ENCODE measurements at regions not wholly inside any gene's neighbourhood (a gene's known extent, or its start where the extent isn't known, plus 50 kb on each side); places are given as distances from the start of the nearest gene placed in this dataset.

- no peaks in the 10 kb centered on the region for H3K4me1 ChIP-seq (ENCODE audit: control insufficient read depth, insufficient read depth, low read length)
- H3K4me3 ChIP-seq (ENCODE audit: low read length in 2 of 2): no peak overlapping the region
- no peak overlapping the region for H3K27ac ChIP-seq (ENCODE audit: low read length)
These were observed 550.3 kb upstream of the LRRTM1 start for GRCh38 chr2:80854831-80855230.

GRCh38 chr2:80852808-80853139, 548.2 kb upstream of the LRRTM1 start:
- H3K27ac ChIP-seq (ENCODE audit: low read length): no peak overlapping the region
- no peaks in the 10 kb centered on the region for H3K4me1 ChIP-seq (ENCODE audit: control insufficient read depth, insufficient read depth, low read length)

More at GRCh38 chr2:80854831-80855230, 550.3 kb upstream of the LRRTM1 start:
- H3K9ac ChIP-seq (ENCODE audit: low read length in 2 of 2): no peak overlapping the region
- no peaks in the 10 kb centered on the region for H3K27me3 ChIP-seq (ENCODE audit: control insufficient read depth in 1 of 2, insufficient read depth in 2 of 2, low read length in 2 of 2)
- H3K9me3 ChIP-seq (ENCODE audit: control insufficient read depth in 2 of 2, low read length in 2 of 2): no peaks in the 10 kb centered on the region
- no peaks in the 10 kb centered on the region for H3K36me3 ChIP-seq (ENCODE audit: control insufficient read depth in 2 of 2, insufficient read depth in 2 of 2, low read length in 2 of 2)

DNA sequence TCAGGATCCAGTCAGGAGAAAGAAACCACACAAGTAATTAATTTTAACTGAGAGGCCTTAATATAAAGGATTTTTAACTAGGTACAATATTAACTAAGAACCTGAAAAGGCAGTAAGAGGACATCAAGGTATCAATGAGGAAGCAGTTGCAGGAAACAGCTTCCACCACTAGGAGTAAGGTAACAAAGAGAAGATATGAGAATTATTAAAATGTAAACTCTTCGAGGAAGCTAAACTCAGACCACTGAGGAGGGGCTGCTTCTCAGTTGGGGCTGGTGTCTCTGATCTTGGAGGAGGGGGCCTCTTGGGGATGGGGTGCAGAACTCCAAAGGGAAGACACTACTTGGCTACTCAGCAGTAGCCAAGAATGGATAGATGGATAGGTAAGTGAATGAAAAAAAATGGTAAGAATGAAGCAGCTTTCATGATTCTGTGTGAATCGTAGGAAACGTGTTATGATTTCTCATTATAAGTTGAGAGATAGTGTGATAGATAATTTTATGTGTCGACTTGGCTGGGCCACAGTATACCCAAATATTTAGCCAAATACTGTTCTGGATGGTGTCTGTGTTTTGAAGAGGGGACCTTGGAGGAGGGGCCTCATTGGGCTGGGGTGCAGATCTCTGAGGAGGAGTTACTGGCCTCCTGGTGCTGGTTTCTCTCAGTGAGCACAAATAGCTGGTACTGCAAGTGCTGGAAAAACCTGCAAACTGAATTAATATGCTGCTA, 547.7 kb upstream of the LRRTM1 start:
- no peaks in the 10 kb centered on the region for H3K9me3 ChIP-seq (ENCODE audit: control insufficient read depth in 2 of 2, low read length in 2 of 2)
- no peak overlapping the region for H3K4me3 ChIP-seq (ENCODE audit: low read length in 2 of 2)
- no peaks in the 10 kb centered on the region for H3K4me1 ChIP-seq (ENCODE audit: control insufficient read depth, insufficient read depth, low read length)
- no peaks in the 10 kb centered on the region for H3K27me3 ChIP-seq (ENCODE audit: control insufficient read depth in 1 of 2, insufficient read depth in 2 of 2, low read length in 2 of 2)
- H3K27ac ChIP-seq (ENCODE audit: low read length): no peak overlapping the region
- no peak overlapping the region for H3K9ac ChIP-seq (ENCODE audit: low read length in 2 of 2)
- no peaks in the 10 kb centered on the region for H3K36me3 ChIP-seq (ENCODE audit: control insufficient read depth in 2 of 2, insufficient read depth in 2 of 2, low read length in 2 of 2)

More at GRCh38 chr2:80852808-80853139, 548.2 kb upstream of the LRRTM1 start:
- Histone ChIP-seq H3K36me3 (ENCODE audit: control insufficient read depth in 2 of 2, insufficient read depth in 2 of 2, low read length in 2 of 2) (no peaks in the 10 kb centered on the region), H3K27me3 (ENCODE audit: control insufficient read depth in 1 of 2, insufficient read depth in 2 of 2, low read length in 2 of 2) (no peaks in the 10 kb centered on the region), H3K9ac (ENCODE audit: low read length in 2 of 2) (no peak overlapping the region), H3K4me3 (ENCODE audit: low read length in 2 of 2) (no peak overlapping the region), H3K9me3 (ENCODE audit: control insufficient read depth in 2 of 2, low read length in 2 of 2) (no peaks in the 10 kb centered on the region)

DNA sequence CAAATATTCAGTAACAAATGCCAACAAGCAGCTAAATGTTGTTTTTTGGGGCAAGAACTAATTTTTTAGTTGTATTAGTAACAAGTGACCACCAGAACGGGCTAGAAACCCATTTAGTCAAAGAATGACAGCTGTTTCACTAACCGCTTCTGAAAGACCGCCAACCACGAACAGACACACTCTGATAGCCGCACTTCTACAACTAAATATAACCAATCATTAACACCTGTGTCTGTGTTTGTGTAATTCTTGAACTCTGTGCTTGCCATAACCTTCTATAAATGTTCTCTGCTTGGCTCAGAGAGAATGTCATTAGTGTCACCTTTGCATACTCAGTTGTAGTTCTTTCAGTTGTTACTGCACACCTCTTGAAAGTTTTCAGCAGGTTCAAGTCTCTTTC, 526.3 kb upstream of the LRRTM1 start:
- Histone ChIP-seq H3K9me3 (ENCODE audit: control insufficient read depth in 2 of 2, low read length in 2 of 2) (no peaks in the 10 kb centered on the region), H3K36me3 (ENCODE audit: control insufficient read depth in 2 of 2, insufficient read depth in 2 of 2, low read length in 2 of 2) (no peaks in the 10 kb centered on the region), H3K27me3 (ENCODE audit: control insufficient read depth in 1 of 2, insufficient read depth in 2 of 2, low read length in 2 of 2) (no peaks in the 10 kb centered on the region), H3K4me1 (ENCODE audit: control insufficient read depth, insufficient read depth, low read length) (no peaks in the 10 kb centered on the region), H3K9ac (ENCODE audit: low read length in 2 of 2) (no peak overlapping the region), H3K27ac (ENCODE audit: low read length) (no peak overlapping the region), H3K4me3 (ENCODE audit: low read length in 2 of 2) (no peak overlapping the region)

GRCh38 chr2:80822999-80823398, 518.4 kb upstream of the LRRTM1 start:
- no peak overlapping the region for H3K27ac ChIP-seq (ENCODE audit: low read length)
- H3K9me3 ChIP-seq (ENCODE audit: control insufficient read depth in 2 of 2, low read length in 2 of 2): peaks cover 0 to 7% of the 10 kb centered on the region in 2 donors
- no peaks in the 10 kb centered on the region for H3K4me1 ChIP-seq (ENCODE audit: control insufficient read depth, insufficient read depth, low read length)
- no peaks in the 10 kb centered on the region for H3K27me3 ChIP-seq (ENCODE audit: control insufficient read depth in 1 of 2, insufficient read depth in 2 of 2, low read length in 2 of 2)
- no peaks in the 10 kb centered on the region for H3K36me3 ChIP-seq (ENCODE audit: control insufficient read depth in 2 of 2, insufficient read depth in 2 of 2, low read length in 2 of 2)
- no peak overlapping the region for H3K9ac ChIP-seq (ENCODE audit: low read length in 2 of 2)
- H3K4me3 ChIP-seq (ENCODE audit: low read length in 2 of 2): no peak overlapping the region

- Histone ChIP-seq H3K27me3 (ENCODE audit: control insufficient read depth in 1 of 2, insufficient read depth in 2 of 2, low read length in 2 of 2) (no peaks in the 10 kb centered on the region), H3K9me3 (ENCODE audit: control insufficient read depth in 2 of 2, low read length in 2 of 2) (peaks cover 0 to 3% of the 10 kb centered on the region in 2 donors), H3K4me1 (ENCODE audit: control insufficient read depth, insufficient read depth, low read length) (no peaks in the 10 kb centered on the region), H3K9ac (ENCODE audit: low read length in 2 of 2) (no peak overlapping the region), H3K4me3 (ENCODE audit: low read length in 2 of 2) (no peak overlapping the region), H3K27ac (ENCODE audit: low read length) (no peak overlapping the region), H3K36me3 (ENCODE audit: control insufficient read depth in 2 of 2, insufficient read depth in 2 of 2, low read length in 2 of 2) (no peaks in the 10 kb centered on the region)
These were observed 510.7 kb upstream of the LRRTM1 start for GRCh38 chr2:80815259-80815658.

- Histone ChIP-seq H3K36me3 (ENCODE audit: control insufficient read depth in 2 of 2, insufficient read depth in 2 of 2, low read length in 2 of 2) (no peaks in the 10 kb centered on the region), H3K4me1 (ENCODE audit: control insufficient read depth, insufficient read depth, low read length) (no peaks in the 10 kb centered on the region), H3K9me3 (ENCODE audit: control insufficient read depth in 2 of 2, low read length in 2 of 2) (no peaks in the 10 kb centered on the region), H3K4me3 (ENCODE audit: low read length in 2 of 2) (no peak overlapping the region), H3K9ac (ENCODE audit: low read length in 2 of 2) (no peak overlapping the region), H3K27ac (ENCODE audit: low read length) (no peak overlapping the region), H3K27me3 (ENCODE audit: control insufficient read depth in 1 of 2, insufficient read depth in 2 of 2, low read length in 2 of 2) (no peaks in the 10 kb centered on the region)
These were observed 482.0 kb upstream of the LRRTM1 start for GRCh38 chr2:80786584-80786983.

DNA sequence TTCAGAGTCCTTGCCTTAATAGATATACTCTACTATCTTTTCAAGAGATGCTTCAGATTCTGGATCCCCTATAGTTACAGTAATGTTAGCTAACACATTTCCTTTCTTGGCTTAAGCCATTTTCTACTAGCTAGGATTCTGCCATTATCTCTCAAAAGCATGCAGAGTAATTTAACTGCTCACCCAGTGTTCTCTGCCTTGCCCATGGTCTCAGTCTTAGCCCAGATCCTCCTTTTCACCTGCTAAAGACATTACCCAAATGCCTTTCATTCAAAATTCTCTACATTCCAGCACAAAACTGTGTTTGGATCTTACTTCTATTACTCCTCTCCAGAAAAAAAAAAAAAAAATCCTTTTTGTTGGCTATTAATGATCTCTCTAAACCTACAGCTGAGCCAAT, 474.2 kb upstream of the LRRTM1 start:
- no peaks in the 10 kb centered on the region for H3K4me1 ChIP-seq (ENCODE audit: control insufficient read depth, insufficient read depth, low read length)
- H3K4me3 ChIP-seq (ENCODE audit: low read length in 2 of 2): no peak overlapping the region
- no peaks in the 10 kb centered on the region for H3K36me3 ChIP-seq (ENCODE audit: control insufficient read depth in 2 of 2, insufficient read depth in 2 of 2, low read length in 2 of 2)
- H3K27ac ChIP-seq (ENCODE audit: low read length): no peak overlapping the region
- no peaks in the 10 kb centered on the region for H3K9me3 ChIP-seq (ENCODE audit: control insufficient read depth in 2 of 2, low read length in 2 of 2)
- H3K9ac ChIP-seq (ENCODE audit: low read length in 2 of 2): no peak overlapping the region
- no peaks in the 10 kb centered on the region for H3K27me3 ChIP-seq (ENCODE audit: control insufficient read depth in 1 of 2, insufficient read depth in 2 of 2, low read length in 2 of 2)

GRCh38 chr2:80748592-80748991, 444.0 kb upstream of the LRRTM1 start:
- Histone ChIP-seq H3K4me3 (ENCODE audit: low read length in 2 of 2) (no peak overlapping the region), H3K9ac (ENCODE audit: low read length in 2 of 2) (no peak overlapping the region), H3K9me3 (ENCODE audit: control insufficient read depth in 2 of 2, low read length in 2 of 2) (no peaks in the 10 kb centered on the region), H3K36me3 (ENCODE audit: control insufficient read depth in 2 of 2, insufficient read depth in 2 of 2, low read length in 2 of 2) (no peaks in the 10 kb centered on the region), H3K4me1 (ENCODE audit: control insufficient read depth, insufficient read depth, low read length) (no peaks in the 10 kb centered on the region), H3K27me3 (ENCODE audit: control insufficient read depth in 1 of 2, insufficient read depth in 2 of 2, low read length in 2 of 2) (no peaks in the 10 kb centered on the region), H3K27ac (ENCODE audit: low read length) (no peak overlapping the region)

DNA sequence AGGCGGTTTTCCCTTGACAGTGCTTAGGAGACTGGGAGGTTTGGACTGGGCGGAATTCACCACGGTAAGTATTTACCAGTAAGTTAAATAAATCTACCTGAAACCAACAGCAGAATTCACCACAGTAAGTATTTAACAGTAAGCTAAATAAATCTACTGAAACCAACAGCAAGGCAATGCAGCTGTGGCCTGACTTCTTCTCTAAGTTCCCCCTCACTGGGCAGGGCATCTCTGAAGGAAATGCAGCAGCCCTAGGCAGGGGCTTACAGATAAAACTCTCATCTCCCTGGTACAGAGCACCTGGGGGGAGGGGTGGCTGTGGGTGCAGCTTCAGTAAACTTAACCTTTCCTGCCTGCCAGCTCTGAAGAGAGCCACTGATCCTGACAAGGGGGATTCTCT, 432.5 kb upstream of the LRRTM1 start:
- Histone ChIP-seq H3K27ac (ENCODE audit: low read length) (no peak overlapping the region), H3K4me3 (ENCODE audit: low read length in 2 of 2) (no peak overlapping the region), H3K9ac (ENCODE audit: low read length in 2 of 2) (no peak overlapping the region), H3K36me3 (ENCODE audit: control insufficient read depth in 2 of 2, insufficient read depth in 2 of 2, low read length in 2 of 2) (no peaks in the 10 kb centered on the region), H3K9me3 (ENCODE audit: control insufficient read depth in 2 of 2, low read length in 2 of 2) (no peaks in the 10 kb centered on the region), H3K4me1 (ENCODE audit: control insufficient read depth, insufficient read depth, low read length) (no peaks in the 10 kb centered on the region), H3K27me3 (ENCODE audit: control insufficient read depth in 1 of 2, insufficient read depth in 2 of 2, low read length in 2 of 2) (no peaks in the 10 kb centered on the region)

DNA sequence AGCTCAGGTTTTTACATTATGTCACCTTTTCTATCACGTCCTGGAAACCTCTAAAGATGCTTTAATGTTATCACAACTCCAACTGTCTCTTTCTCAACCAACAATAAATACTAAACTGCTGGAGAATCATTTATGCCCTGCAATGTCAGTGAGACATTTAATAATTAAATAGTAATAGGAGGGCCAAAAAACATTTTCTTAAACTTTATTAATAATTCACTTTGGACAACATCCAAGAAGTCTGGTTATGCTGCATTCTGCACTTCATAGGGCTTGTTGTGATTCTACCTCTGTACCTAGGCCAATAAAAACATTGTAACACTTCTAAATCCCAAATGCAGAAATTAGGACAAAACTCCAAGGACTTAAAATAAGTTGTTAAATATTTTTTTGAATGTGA, 420.4 kb upstream of the LRRTM1 start:
- no peaks in the 10 kb centered on the region for H3K36me3 ChIP-seq (ENCODE audit: control insufficient read depth in 2 of 2, insufficient read depth in 2 of 2, low read length in 2 of 2)
- H3K9ac ChIP-seq (ENCODE audit: low read length in 2 of 2): no peak overlapping the region
- H3K4me1 ChIP-seq (ENCODE audit: control insufficient read depth, insufficient read depth, low read length): no peaks in the 10 kb centered on the region
- H3K27ac ChIP-seq (ENCODE audit: low read length): no peak overlapping the region
- no peaks in the 10 kb centered on the region for H3K27me3 ChIP-seq (ENCODE audit: control insufficient read depth in 1 of 2, insufficient read depth in 2 of 2, low read length in 2 of 2)
- H3K9me3 ChIP-seq (ENCODE audit: control insufficient read depth in 2 of 2, low read length in 2 of 2): peaks cover 0 to 3% of the 10 kb centered on the region in 2 donors
- H3K4me3 ChIP-seq (ENCODE audit: low read length in 2 of 2): no peak overlapping the region

Data from stomach smooth muscle (tissue), 2 donors.